ENCODE measurements at regions not wholly inside any gene's neighbourhood (a gene's known extent, or its start where the extent isn't known, plus 50 kb on each side); places are given as distances from the start of the nearest gene placed in this dataset.
"Not testable (repeated sequence)": the region's sequence is repeated elsewhere in the genome, so short reads cannot be mapped to it uniquely, and the experiment has no call there.

GRCh38 chr3:24688446-24689148 lies 193.9 kb upstream of the THRB start:
- Histone ChIP-seq H2AFZ (ENCODE audit: low read length) (no peak overlapping the region), H3K9me3 (ENCODE audit: low read length) (no peaks in the 10 kb centered on the region), H3K27ac (ENCODE audit: low read length) (no peak overlapping the region), H3K9ac (ENCODE audit: low read length) (no peak overlapping the region), H4K20me1 (ENCODE audit: insufficient read depth, low read depth, low read length) (no peaks in the 10 kb centered on the region), H3K9me2 (replicated peaks; ENCODE audit: insufficient read depth, low read length) (no peaks in the 10 kb centered on the region), H3K4me1 (ENCODE audit: low read length) (no peaks in the 10 kb centered on the region), H3K4me2 (ENCODE audit: low read depth, low read length, poor library complexity, severe bottlenecking) (no peak overlapping the region), H3K4me3 (ENCODE audit: low read length) (no peak overlapping the region), H3K79me2 (ENCODE audit: low read length) (no peaks in the 10 kb centered on the region), H3K27me3 (ENCODE audit: low read length) (no peaks in the 10 kb centered on the region), H3K36me3 (ENCODE audit: insufficient read depth, low read length) (no peaks in the 10 kb centered on the region)
- DNase-seq, result no peak

- no peaks in the 10 kb centered on the region for H3K4me1 ChIP-seq (ENCODE audit: low read length)
- no peaks in the 10 kb centered on the region for H3K27me3 ChIP-seq (ENCODE audit: low read length)
- H3K9ac ChIP-seq (ENCODE audit: low read length), result no peak overlapping the region
- no peaks in the 10 kb centered on the region for H3K9me2 ChIP-seq (replicated peaks; ENCODE audit: insufficient read depth, low read length)
- no peak overlapping the region for H3K4me3 ChIP-seq (ENCODE audit: low read length)
- no peak for DNase-seq
- H2AFZ ChIP-seq (ENCODE audit: low read length), result no peak overlapping the region
- H4K20me1 ChIP-seq (ENCODE audit: insufficient read depth, low read depth, low read length), result no peaks in the 10 kb centered on the region
- no peaks in the 10 kb centered on the region for H3K9me3 ChIP-seq (ENCODE audit: low read length)
- H3K36me3 ChIP-seq (ENCODE audit: insufficient read depth, low read length), result no peaks in the 10 kb centered on the region
- no peak overlapping the region for H3K4me2 ChIP-seq (ENCODE audit: low read depth, low read length, poor library complexity, severe bottlenecking)
- no peaks in the 10 kb centered on the region for H3K79me2 ChIP-seq (ENCODE audit: low read length)
- H3K27ac ChIP-seq (ENCODE audit: low read length), result no peak overlapping the region
These were observed 194.7 kb upstream of the THRB start for GRCh38 chr3:24689353-24689752.

GRCh38 chr3:24690777-24691176 lies 196.1 kb upstream of the THRB start:
- Histone ChIP-seq H3K27ac (ENCODE audit: low read length) (no peak overlapping the region), H3K79me2 (ENCODE audit: low read length) (no peaks in the 10 kb centered on the region), H3K4me3 (ENCODE audit: low read length) (no peak overlapping the region), H2AFZ (ENCODE audit: low read length) (no peak overlapping the region), H3K27me3 (ENCODE audit: low read length) (no peaks in the 10 kb centered on the region), H3K36me3 (ENCODE audit: insufficient read depth, low read length) (no peaks in the 10 kb centered on the region), H3K9me3 (ENCODE audit: low read length) (no peaks in the 10 kb centered on the region), H3K9me2 (replicated peaks; ENCODE audit: insufficient read depth, low read length) (no peaks in the 10 kb centered on the region), H4K20me1 (ENCODE audit: insufficient read depth, low read depth, low read length) (no peaks in the 10 kb centered on the region), H3K4me2 (ENCODE audit: low read depth, low read length, poor library complexity, severe bottlenecking) (no peak overlapping the region), H3K4me1 (ENCODE audit: low read length) (no peaks in the 10 kb centered on the region), H3K9ac (ENCODE audit: low read length) (no peak overlapping the region)
- no peak for DNase-seq

GRCh38 chr3:24699078-24699477 lies 204.4 kb upstream of the THRB start:
- not testable (repeated sequence) for H3K9ac ChIP-seq (ENCODE audit: low read length); H3K4me2 ChIP-seq (ENCODE audit: low read depth, low read length, poor library complexity, severe bottlenecking); H3K36me3 ChIP-seq (ENCODE audit: insufficient read depth, low read length); H3K27me3 ChIP-seq (ENCODE audit: low read length); H4K20me1 ChIP-seq (ENCODE audit: insufficient read depth, low read depth, low read length); H3K79me2 ChIP-seq (ENCODE audit: low read length); DNase-seq; H3K4me1 ChIP-seq (ENCODE audit: low read length); H3K9me2 ChIP-seq (replicated peaks; ENCODE audit: insufficient read depth, low read length); H3K9me3 ChIP-seq (ENCODE audit: low read length); H3K27ac ChIP-seq (ENCODE audit: low read length); H3K4me3 ChIP-seq (ENCODE audit: low read length); H2AFZ ChIP-seq (ENCODE audit: low read length)

- H4K20me1 ChIP-seq (ENCODE audit: insufficient read depth, low read depth, low read length), result no peaks in the 10 kb centered on the region
- H3K4me1 ChIP-seq (ENCODE audit: low read length), result no peaks in the 10 kb centered on the region
- DNase-seq, result no peak
- H3K9me3 ChIP-seq (ENCODE audit: low read length), result no peaks in the 10 kb centered on the region
- H2AFZ ChIP-seq (ENCODE audit: low read length), result no peak overlapping the region
- H3K36me3 ChIP-seq (ENCODE audit: insufficient read depth, low read length), result no peaks in the 10 kb centered on the region
- H3K4me2 ChIP-seq (ENCODE audit: low read depth, low read length, poor library complexity, severe bottlenecking), result no peak overlapping the region
- H3K9ac ChIP-seq (ENCODE audit: low read length), result no peak overlapping the region
- H3K27me3 ChIP-seq (ENCODE audit: low read length), result no peaks in the 10 kb centered on the region
- H3K27ac ChIP-seq (ENCODE audit: low read length), result no peak overlapping the region
- H3K79me2 ChIP-seq (ENCODE audit: low read length), result no peaks in the 10 kb centered on the region
- H3K9me2 ChIP-seq (replicated peaks; ENCODE audit: insufficient read depth, low read length), result no peaks in the 10 kb centered on the region
- no peak overlapping the region for H3K4me3 ChIP-seq (ENCODE audit: low read length)
These were observed 209.8 kb upstream of the THRB start for GRCh38 chr3:24704496-24704895.

- H3K79me2 ChIP-seq (ENCODE audit: low read length), result no peaks in the 10 kb centered on the region
- no peaks in the 10 kb centered on the region for H3K9me3 ChIP-seq (ENCODE audit: low read length)
- H3K27ac ChIP-seq (ENCODE audit: low read length), result no peak overlapping the region
- H3K36me3 ChIP-seq (ENCODE audit: insufficient read depth, low read length), result no peaks in the 10 kb centered on the region
- no peak overlapping the region for H2AFZ ChIP-seq (ENCODE audit: low read length)
- no peak for DNase-seq
- H3K4me1 ChIP-seq (ENCODE audit: low read length), result no peaks in the 10 kb centered on the region
- H4K20me1 ChIP-seq (ENCODE audit: insufficient read depth, low read depth, low read length), result no peaks in the 10 kb centered on the region
- no peak overlapping the region for H3K4me2 ChIP-seq (ENCODE audit: low read depth, low read length, poor library complexity, severe bottlenecking)
- H3K4me3 ChIP-seq (ENCODE audit: low read length), result no peak overlapping the region
- no peak overlapping the region for H3K9ac ChIP-seq (ENCODE audit: low read length)
- no peaks in the 10 kb centered on the region for H3K27me3 ChIP-seq (ENCODE audit: low read length)
- H3K9me2 ChIP-seq (replicated peaks; ENCODE audit: insufficient read depth, low read length), result no peaks in the 10 kb centered on the region
These were observed 213.3 kb upstream of the THRB start for GRCh38 chr3:24707936-24708335.

- Histone ChIP-seq H3K9me2 (replicated peaks; ENCODE audit: insufficient read depth, low read length) (no peaks in the 10 kb centered on the region), H3K27me3 (ENCODE audit: low read length) (no peaks in the 10 kb centered on the region), H3K9ac (ENCODE audit: low read length) (no peak overlapping the region), H3K4me3 (ENCODE audit: low read length) (no peak overlapping the region), H3K27ac (ENCODE audit: low read length) (no peak overlapping the region), H3K36me3 (ENCODE audit: insufficient read depth, low read length) (no peaks in the 10 kb centered on the region), H3K79me2 (ENCODE audit: low read length) (no peaks in the 10 kb centered on the region), H3K9me3 (ENCODE audit: low read length) (no peaks in the 10 kb centered on the region), H3K4me1 (ENCODE audit: low read length) (no peaks in the 10 kb centered on the region), H2AFZ (ENCODE audit: low read length) (no peak overlapping the region), H3K4me2 (ENCODE audit: low read depth, low read length, poor library complexity, severe bottlenecking) (no peak overlapping the region), H4K20me1 (ENCODE audit: insufficient read depth, low read depth, low read length) (no peaks in the 10 kb centered on the region)
- no peak for DNase-seq
These were observed 215.3 kb upstream of the THRB start for GRCh38 chr3:24709956-24710355.

- Histone ChIP-seq H3K9me2 (replicated peaks; ENCODE audit: insufficient read depth, low read length) (no peaks in the 10 kb centered on the region), H3K9ac (ENCODE audit: low read length) (no peak overlapping the region), H3K27ac (ENCODE audit: low read length) (no peak overlapping the region), H3K4me3 (ENCODE audit: low read length) (no peak overlapping the region), H3K79me2 (ENCODE audit: low read length) (no peaks in the 10 kb centered on the region), H3K9me3 (ENCODE audit: low read length) (no peaks in the 10 kb centered on the region), H3K4me1 (ENCODE audit: low read length) (no peaks in the 10 kb centered on the region), H2AFZ (ENCODE audit: low read length) (no peak overlapping the region), H4K20me1 (ENCODE audit: insufficient read depth, low read depth, low read length) (no peaks in the 10 kb centered on the region), H3K27me3 (ENCODE audit: low read length) (no peaks in the 10 kb centered on the region), H3K36me3 (ENCODE audit: insufficient read depth, low read length) (no peaks in the 10 kb centered on the region), H3K4me2 (ENCODE audit: low read depth, low read length, poor library complexity, severe bottlenecking) (no peak overlapping the region)
- DNase-seq, result no peak
These were observed 218.9 kb upstream of the THRB start for GRCh38 chr3:24713516-24713915.

- Histone ChIP-seq H3K27me3 (ENCODE audit: low read length) (no peaks in the 10 kb centered on the region), H3K9ac (ENCODE audit: low read length) (no peak overlapping the region), H3K4me2 (ENCODE audit: low read depth, low read length, poor library complexity, severe bottlenecking) (no peak overlapping the region), H3K36me3 (ENCODE audit: insufficient read depth, low read length) (no peaks in the 10 kb centered on the region), H3K4me3 (ENCODE audit: low read length) (no peak overlapping the region), H3K9me2 (replicated peaks; ENCODE audit: insufficient read depth, low read length) (no peaks in the 10 kb centered on the region), H4K20me1 (ENCODE audit: insufficient read depth, low read depth, low read length) (no peaks in the 10 kb centered on the region), H3K4me1 (ENCODE audit: low read length) (no peaks in the 10 kb centered on the region), H3K9me3 (ENCODE audit: low read length) (no peaks in the 10 kb centered on the region), H2AFZ (ENCODE audit: low read length) (no peak overlapping the region), H3K27ac (ENCODE audit: low read length) (no peak overlapping the region), H3K79me2 (ENCODE audit: low read length) (no peaks in the 10 kb centered on the region)
- DNase-seq, result no peak
These were observed 219.8 kb upstream of the THRB start for GRCh38 chr3:24714436-24714835.
